ENCODE measurements at regions not wholly inside any gene's neighbourhood (a gene's known extent, or its start where the extent isn't known, plus 50 kb on each side); places are given as distances from the start of the nearest gene placed in this dataset.
"Not testable (repeated sequence)": the region's sequence is repeated elsewhere in the genome, so short reads cannot be mapped to it uniquely, and the experiment has no call there.

DNA sequence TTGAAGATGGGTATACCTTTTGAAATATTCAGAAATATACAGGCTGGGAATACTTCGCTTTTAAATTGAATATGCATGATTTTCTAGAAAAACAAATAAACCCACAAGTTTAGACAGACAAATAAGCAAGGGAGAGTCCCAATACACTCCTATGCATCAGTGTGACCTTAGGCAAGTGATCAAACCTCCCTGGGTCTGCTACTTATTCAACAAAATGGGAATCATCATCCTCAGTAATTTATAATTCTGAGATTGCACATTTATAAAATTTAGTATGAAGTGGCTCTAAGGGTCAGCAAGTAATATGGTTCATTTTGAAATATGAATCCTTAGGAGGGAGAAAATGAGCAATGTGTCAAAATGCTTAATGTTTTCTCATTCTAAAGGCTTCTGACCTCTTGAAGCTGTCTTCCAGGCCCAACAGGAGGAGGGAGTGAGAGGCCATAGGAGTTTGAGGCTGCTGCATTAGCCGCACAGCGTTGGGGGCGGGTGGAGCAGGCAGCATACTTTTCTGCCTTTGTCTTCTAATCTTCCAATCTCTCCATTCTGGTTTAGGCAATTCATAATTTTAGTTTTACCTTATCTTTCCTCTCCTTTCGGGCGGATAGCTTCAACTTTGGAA, 155.1 kb downstream of the TRIB2 start:
- DNase-seq (ENCODE audit: low read depth in 1 of 2, low spot score in 1 of 2), result no peak

DNA sequence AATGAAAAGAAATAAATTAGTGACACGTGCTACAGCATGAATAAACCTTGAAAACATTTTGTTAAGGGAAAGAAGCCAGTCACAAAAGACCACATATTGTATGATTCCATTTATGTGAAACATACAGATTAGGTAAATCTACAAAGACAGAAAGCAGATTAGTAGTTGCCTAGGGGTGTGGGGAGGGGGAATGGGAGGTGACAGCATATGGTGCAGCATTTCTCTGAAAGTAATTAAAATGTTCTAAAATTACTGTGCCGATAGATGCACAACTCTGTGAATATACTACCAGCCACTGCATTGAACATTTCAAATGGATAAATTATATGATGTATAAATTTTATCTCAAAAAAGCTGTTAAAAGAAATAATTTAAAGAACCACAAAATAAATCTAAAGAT, 161.0 kb downstream of the TRIB2 start:
- DNase-seq (ENCODE audit: low read depth in 1 of 2, low spot score in 1 of 2), result no peak

DNA sequence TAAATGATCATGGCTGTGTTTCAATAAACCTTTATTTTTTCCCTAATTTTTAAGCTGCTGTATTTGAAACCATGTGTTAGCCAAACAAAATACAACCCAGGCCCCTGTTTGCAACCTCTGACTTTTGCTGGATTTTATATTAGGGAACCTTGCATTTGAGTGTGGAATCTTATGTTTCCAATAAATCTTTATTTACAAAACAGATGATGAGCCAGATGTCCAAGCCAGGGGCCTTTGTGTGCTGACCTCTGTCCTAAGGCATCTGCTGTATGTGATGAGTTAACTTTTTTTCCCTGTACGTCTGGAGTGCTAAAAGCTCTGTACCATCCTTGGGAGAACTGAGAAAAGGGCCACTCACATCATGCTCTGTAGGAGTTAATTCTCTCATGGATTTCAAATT, 162.9 kb downstream of the TRIB2 start:
- DNase-seq (ENCODE audit: low read depth in 1 of 2, low spot score in 1 of 2), result no peak

DNA sequence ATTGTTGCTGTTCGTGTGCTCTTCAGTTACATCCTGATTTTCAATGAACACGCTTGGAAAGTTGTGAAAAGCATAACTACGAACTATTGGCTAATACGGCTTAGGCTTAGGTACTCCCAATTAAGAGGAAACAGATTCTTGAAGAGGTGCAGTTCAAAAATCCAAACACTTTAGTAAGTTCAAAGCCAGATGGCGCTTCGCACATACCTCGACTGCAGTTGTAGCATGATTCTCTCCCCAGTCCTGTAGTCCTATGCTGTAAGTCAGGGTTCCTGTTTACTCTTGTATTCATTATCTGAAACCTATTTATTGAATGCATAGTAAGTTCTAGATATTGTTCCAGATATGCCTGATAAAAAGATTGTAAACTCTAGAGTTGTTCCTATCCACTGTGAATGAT, 165.2 kb downstream of the TRIB2 start:
- no peak for DNase-seq (ENCODE audit: low read depth in 1 of 2, low spot score in 1 of 2)

DNA sequence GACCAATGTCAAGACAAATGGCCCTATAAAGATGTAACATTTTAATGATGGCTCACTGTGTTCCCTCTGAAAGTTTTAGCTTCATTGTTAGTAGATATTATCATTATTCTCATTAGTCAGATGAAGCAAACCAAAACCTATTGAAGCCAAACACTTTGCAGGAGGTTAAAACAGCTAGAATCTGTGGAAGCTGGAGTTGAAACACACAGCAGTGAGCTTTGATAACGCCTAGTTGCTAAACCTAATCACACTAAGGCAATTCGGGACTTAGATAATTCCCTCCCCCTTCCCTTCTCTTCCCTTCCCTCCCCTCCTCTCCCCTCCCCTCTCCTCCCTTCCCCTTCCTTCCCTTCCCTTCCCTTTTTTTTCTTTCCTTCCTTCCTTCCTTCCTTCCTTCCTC, 165.7 kb downstream of the TRIB2 start:
- DNase-seq (ENCODE audit: low read depth in 1 of 2, low spot score in 1 of 2), result no peak

DNA sequence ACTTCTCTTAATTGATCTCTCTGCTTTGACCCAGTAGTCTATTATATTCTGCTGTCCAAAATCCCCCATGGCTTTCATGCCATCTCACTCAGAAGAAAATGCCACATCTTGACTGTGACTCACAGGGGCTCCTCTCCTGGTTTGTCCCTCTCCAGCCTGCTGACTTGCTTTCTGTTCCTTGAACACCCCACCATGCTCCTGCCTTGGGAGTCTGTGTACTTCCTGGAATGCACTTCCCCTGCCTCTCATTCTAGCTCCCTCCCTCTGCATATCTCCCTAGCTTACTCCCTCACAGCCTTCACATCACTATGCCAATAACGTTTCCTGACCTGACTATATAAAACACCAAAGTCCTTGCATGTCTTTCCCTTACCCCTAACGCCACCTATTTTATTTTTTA, 167.2 kb downstream of the TRIB2 start:
- no peak for DNase-seq (ENCODE audit: low read depth in 1 of 2, low spot score in 1 of 2)

DNA sequence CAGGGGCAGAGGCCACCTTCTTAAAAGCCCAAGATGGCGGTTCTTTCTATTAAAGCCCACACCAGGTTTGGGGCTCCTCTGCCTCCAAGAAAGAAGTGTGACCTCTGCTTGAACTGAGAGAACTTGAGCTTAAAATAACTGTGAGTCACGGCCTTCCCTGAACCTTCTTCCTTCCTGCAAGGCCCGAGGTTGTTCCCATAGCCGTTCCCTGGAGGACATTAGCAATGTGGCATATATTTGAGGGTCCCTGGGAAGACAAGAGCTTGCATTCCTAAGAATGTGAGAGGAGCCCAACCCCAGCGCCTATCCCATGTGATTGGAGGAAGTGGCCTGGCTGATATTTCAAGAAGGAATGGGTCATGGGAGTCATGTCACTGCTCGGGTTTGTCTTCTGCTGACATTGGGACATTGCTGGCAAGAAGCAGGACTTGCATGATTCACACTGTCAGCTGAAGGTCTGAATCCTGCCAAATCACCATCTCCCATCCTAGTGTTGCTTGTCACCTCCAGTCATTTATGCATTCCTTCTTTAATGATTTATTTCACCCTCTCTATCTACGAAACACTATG, 168.1 kb downstream of the TRIB2 start:
- DNase-seq (ENCODE audit: low read depth in 1 of 2, low spot score in 1 of 2), result no peak

DNA sequence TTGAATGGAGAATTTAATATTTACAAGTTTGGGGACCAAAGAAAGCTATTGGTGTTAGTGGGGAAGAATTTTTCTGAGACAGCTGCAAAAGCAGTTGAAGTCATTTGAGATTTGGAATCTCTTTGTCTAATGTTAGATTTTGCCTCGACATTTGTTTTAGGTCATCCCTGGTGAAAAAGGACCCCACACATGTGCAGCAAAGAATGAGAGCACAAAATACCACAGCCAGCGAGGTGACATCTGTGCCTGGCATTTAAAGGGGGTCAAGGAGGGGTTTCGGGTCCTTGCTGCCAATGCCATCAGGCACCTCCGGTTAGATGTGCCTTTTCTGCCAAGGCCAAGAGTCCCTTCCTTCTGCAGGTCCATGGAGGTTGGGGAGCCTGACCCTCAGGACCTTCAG, 173.3 kb downstream of the TRIB2 start:
- DNase-seq (ENCODE audit: low read depth in 1 of 2, low spot score in 1 of 2), result no peak

DNA sequence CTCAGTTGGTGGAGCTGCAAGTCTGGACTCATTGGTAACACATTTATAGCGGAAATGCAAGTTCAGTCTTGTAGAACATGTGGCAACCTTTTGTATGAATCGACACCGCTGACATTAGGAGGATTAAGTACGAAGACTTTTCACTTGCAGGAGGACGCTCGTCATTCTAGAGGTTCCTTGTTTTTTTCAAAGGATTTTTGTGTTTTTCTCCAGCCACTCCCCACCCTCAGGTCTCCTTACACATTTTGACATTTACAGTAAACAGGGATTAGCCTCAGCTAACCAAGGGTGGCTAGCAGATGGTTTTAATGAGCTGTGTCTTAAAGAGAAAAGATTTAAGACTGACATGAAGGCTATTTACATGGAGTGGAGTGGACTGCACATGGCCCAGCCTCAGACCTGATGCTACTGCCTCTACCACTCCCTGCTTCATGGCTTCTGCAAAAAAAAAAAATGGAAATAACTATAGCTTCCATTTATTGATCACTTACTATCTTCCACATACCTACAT, 173.8 kb downstream of the TRIB2 start:
- DNase-seq (ENCODE audit: low read depth in 1 of 2, low spot score in 1 of 2), result no peak

DNA sequence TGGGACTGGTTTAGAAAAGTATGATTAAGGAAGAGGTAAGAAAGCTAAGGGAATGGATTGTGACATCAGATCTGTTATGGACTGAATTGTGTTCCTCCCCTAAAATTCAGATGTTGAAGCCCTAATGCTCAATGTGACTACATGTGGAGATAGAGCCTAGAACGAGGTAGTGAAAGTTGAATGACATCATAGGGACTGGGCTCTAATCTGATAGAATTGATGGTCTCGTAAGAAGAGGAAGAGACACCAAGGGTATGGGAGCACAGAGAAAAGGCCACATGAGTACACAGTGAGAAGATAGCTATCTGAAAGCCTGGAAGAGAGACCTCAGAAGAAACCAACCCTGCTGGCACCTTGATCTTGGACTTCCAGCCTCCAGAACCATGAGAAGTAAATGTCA, 178.3 kb downstream of the TRIB2 start:
- DNase-seq (ENCODE audit: low read depth in 1 of 2, low spot score in 1 of 2), result no peak

DNA sequence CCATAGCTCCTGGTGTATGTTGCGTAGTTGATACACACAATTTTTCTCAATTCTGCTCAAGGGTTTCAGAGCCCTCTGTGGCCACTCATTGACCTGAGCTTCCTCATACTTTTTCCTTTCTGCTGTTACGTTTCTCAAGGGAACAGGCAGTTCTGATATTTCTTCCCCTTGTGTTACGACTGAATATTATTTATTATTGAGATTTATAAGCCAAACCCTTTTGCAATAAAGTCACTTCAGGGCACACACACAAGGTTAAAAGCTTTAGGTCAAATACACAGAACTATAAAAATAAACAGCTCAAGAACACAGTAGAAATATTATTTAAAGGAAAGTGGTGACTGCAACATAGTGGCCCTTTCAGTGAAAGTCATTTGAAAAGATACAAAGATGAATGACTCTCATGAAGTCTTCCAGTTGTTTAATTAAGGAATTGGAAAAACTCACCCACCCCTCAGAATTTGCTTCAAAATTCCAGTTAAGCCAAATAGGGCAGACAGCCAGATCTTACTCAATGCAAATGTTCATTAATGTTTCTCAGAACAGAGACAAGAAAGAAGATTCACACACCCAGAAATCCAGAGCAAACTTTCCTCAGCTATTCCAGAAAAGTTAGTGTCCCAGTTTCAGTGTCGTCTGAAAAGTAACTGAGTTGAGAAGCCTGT, 179.7 kb downstream of the TRIB2 start:
- DNase-seq (ENCODE audit: low read depth in 1 of 2, low spot score in 1 of 2), result no peak

DNA sequence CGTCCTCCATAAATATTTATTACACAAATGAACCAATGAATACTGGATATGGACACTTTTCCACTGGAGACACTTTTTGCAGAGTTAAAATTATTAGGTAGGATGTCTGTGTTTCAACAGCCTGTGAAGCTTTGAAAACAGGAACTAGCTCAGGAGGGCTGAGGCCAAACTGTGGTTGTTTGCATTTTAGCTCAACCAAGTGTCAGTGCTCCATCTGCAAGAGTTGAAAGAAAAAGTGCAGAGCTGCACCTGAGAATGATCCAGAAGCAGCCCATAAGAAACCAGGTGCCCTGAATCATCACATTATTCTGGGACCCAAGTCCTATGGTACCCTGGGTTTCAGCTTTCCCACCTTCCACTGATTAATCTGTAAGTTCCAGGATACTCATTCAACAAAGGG, 180.4 kb downstream of the TRIB2 start:
- DNase-seq (ENCODE audit: low read depth in 1 of 2, low spot score in 1 of 2), result no peak

DNA sequence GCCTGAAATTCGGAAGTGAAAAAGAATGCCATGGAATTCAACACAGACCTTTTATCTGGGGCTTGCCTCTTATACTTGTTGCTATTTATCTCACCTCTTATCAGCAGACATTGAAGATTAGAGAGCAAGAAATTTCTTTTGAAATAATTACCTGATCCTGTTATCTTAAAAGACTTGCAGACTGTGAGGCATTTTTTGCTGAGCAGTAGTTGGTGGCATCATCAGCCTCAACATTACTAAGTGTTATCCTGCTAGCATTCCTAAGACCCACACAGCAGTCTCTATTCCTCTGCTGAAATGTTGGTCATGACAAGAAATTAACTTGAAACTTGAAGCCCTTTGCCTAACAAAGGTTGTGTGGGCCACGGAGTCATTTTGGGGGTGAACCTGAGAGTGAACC, 186.5 kb downstream of the TRIB2 start:
- DNase-seq (ENCODE audit: low read depth in 1 of 2, low spot score in 1 of 2), result no peak

DNA sequence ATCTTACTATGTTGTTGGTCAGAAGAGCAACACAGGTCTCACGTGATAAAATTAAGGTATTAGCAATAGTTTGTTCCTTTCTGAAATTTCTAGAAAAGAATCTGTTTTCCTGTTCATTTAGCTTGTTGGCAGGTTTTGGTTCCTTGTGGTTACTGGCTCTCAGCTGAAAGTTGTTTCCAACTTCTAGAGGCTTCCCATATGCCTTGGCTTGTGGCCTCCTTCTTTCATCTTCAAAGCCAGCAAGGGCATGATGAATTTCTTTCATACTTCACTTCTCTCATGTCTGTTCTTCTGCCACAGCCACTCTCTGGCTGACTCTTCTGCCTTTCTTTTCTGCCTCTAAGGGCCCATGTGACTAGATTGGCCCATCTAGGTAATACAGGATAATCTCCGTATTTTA, 193.7 kb downstream of the TRIB2 start:
- DNase-seq (ENCODE audit: low read depth in 1 of 2, low spot score in 1 of 2), result no peak

DNA sequence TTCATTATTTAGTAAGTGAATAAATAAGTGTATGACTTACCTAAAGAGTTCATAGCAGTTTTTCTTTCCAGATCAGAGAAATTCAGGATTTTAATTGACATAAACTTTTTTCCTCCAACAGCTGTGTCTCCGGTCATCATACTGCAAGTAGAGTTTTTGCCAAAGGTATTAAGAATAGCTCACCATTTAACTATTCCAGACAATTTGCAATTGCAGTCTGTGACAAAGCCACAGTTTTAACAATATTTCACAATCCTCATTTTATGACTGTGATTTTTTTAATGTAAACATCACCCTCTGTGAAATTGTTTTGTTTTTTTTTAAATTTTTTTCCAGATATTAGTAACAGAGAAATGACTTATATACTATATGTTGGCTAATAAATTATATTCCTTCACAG, 199.1 kb downstream of the TRIB2 start:
- no peak for DNase-seq (ENCODE audit: low read depth in 1 of 2, low spot score in 1 of 2)

DNA sequence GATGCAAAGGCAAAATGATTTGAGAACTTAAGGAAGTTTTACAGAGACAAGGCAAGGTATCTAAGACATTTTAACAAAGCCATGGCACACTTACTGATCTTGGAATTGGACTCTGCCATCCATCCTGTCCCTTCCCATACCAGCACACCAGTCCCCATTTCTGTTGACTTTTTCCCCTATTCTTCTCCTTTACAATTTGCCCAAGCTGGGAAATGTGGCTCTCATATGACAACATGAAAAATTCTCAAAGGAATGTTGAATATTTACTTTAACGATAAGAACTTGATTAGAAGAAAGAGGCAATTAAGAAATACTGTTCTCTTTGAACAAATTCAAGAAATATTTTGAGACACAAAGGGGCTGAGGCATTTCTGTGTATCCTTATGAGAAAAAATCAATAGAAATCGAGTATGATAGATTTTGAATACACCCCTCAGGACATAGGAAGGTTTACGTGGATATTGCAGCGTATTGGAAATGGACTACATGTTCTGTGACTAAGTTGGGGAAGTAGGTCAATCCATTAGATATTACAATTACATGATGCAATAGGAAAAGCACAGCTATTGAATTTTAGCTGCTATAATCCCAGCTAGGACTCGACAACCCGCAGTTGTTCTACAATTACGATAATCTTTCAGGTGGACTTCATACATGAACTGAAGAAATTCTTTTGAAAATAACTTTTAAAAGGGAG, 201.6 kb downstream of the TRIB2 start:
- no peak for DNase-seq (ENCODE audit: low read depth in 1 of 2, low spot score in 1 of 2)

DNA sequence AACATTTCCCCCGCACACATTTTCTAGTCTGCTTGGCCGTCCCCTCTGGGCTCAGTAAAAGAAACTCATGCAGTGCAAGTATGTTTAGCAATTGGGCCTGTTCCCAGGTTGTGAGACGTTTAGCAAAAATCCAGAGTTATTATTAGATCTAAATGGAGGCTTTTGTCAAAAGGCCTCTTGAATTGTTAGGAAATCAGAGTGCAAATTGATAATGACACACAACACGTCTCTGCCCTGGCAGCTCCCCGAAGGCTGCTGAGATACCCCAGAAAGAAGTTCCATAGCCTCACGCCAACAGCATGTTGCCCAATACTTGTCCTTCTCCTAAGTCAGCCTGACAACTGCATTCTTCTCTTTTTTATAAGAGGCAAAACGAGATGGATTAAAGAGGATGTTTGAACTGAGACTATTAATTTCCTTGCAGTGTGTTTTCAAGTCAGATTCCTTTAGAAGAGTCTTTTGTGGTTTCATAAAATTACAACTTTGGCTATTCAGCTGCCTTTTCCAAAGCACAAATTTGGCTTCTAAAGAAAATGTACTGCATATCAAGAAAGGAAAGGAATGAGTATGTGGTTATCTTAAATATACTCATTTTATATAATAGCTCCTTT, 202.2 kb downstream of the TRIB2 start:
- DNase-seq (ENCODE audit: low read depth in 1 of 2, low spot score in 1 of 2), result no peak

DNA sequence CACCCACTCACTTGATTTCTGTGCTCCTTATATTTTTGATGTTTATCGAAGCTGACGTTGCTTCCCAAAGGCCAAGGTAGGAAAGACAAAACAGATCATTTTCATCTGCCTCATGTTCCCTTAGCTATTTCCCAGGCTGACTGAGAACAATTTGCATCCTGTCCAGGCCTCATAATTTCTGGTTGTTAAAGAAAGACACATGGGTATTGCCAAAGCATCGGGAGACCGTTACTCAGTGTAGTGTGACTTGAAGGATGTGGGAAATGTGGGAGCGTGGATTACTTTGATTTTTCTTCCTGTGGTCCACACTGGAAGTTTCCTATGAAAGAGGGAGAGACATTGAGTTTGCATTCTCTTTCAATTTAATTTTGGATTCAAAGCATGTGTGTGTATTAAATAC, 204.6 kb downstream of the TRIB2 start:
- no peak for DNase-seq (ENCODE audit: low read depth in 1 of 2, low spot score in 1 of 2)

DNA sequence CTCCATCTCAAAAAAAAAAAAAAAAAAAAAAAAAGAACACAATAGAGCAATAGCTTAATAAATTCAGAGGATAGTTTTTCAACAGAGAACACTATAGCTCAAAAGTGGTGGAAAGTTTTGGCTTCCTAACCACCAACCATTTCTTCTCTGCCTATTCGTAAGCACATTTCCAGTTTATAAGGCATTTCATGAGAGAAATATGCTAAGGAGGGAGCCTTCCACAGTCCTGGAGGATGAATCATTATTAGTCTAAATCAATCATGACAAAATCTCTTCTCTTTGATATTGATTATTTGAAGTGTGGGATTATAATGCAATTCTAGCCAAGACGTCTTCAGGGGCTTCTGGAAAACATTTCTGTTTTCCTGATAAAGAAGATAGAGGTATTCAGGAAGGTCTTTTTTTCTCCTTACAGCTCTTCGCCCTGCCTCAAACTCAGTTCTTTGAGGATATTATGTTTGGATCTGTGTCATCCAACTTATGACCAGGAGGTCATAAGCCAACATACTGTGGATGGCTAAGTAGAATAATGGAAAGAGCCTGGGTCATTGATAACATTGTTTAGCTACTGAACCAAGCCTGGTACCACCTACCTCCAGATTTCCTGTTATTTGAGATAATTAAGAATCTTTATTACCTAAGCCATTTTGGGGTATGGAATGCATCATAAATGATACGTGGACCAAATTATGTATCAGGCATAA, 207.3 kb downstream of the TRIB2 start:
- DNase-seq (ENCODE audit: low read depth in 1 of 2, low spot score in 1 of 2), result no peak

DNA sequence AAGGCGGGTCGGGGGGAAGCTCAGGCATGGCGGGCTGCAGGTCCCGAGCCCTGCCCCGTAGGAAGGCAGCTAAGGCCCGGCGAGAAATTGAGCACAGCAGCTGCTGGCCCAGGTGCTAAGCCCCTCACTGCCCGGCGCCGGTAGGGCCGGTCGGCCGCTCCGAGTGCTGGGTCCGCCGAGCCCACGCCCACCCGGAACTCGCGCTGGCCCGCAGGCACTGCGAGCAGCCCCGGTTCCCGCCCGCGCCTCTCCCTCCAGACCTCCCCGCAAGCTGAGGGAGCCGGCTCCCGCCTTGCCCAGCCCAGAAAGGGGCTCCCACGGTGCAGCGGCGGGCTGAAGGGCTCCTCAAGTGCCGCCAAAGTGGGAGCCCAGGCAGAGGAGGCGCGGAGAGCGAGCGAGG, 209.9 kb downstream of the TRIB2 start:
- DNase-seq (ENCODE audit: low read depth in 1 of 2, low spot score in 1 of 2), result not testable (repeated sequence)

DNA sequence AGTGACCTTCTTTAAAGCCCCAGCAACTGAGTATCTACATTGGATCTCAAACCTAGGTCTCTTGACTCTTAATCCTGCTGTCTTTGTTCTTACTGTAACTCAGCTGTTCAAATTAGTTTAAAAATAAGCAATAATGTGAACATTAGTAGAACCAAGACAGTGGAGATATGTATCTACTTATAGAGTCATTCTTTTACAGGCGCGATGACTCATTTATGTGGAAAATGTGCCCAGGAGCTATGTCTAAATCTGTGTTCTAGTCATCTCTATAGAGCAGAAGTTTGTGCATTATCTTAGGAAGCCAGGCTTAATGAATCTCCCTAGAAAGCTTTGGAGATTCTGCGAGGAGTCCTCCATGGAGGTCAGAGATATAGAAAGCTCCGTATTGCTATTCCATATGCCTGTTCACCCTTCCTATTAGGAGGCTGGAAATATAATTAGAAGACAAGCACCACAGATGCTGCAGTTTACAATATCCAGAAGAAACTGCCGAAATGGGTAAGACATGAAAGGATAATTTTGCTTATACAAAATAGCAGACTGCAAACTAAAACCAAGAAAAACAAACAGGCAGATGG, 211.6 kb downstream of the TRIB2 start:
- DNase-seq (ENCODE audit: low read depth in 1 of 2, low spot score in 1 of 2), result peak in 1 of 2 donors; percentile 11

All from activated CD4-positive, alpha-beta T cell treated with anti-CD3 and anti-CD28 coated beads, Interleukin-2, amount 50 U/mL, for 24 hours (primary cell).